Renal pelvis (tissue), 1 donor: ENCODE measurements at regions not wholly inside any gene's neighbourhood (a gene's known extent, or its start where the extent isn't known, plus 50 kb on each side); places are given as distances from the start of the nearest gene placed in this dataset.

Experiments used
- DNase-seq: peaks from one replicate; pipeline ENCODE4 v3.0.0-alpha.2; 2013

GRCh38 chr3:81967393-81967792, 205.9 kb upstream of the GBE1 start:
- DNase-seq, result no peak

DNA sequence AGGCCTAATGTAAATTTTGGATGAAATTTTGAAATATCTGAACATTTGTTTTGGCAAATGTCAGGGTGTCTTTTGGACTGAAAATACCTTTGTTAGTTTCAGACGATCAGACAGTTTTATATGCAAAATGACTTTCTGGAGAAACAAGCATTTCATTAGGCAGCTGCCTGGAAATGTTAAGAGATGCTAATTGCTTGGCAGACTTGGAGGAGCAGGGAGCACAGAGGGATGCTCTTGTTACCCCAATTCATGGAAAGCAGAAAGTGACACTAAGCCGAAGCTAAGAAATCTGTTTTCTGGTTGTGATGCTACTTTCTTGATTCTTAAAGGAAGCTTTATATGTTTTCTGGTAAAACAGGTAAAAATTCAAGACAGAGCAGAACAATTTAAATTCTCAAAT, 204.3 kb upstream of the GBE1 start:
- no peak for DNase-seq

DNA sequence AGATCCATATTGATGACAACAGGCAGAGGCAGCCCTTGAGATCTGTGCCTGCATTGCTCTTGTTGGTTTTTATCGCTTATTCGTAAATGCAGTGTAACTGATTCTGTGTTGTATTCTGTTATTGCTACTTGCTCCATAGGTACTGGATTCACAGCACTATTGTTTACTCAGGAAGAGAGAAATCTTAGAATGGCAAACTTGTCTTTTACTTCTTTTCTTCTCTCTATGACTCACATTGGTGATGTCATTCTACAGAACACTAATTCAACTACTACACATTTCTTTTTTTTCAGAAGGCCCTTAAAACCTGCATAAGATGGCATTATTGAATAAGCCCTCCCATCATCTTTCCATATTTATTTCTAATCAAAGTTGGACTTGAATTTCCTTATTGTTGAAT, 201.0 kb upstream of the GBE1 start:
- no peak for DNase-seq

DNA sequence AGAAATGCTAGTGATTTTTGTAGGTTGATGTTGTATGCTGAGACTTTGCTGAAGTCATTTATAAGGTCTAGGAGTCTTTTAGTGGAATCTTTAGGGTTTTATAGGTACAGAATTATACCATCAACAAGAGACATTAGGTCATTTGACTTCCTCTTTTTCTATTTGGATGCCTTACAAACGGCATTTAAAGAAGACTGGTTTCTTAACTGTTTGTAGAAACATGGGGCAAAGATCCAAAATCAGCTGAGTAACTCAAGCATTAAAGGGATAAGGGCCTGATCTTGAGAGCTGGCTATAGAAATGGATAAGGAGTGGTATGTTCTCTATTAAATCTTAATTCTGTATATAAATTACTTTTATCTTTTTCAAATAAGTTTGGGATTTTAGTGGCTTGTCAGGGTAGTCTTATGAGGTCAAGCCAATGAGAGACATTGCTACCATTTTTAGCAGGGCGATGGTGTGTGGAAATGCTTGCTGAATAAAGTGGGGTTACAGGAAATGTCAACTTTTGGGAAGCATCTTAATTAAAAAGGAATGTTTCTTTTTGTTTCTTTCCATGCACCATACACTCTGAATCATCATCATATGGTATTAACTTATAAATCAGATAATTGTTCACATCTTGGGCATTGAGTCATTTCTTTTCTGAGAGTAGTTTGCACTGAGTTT, 197.7 kb upstream of the GBE1 start:
- no peak for DNase-seq

GRCh38 chr3:81955878-81956277, 194.4 kb upstream of the GBE1 start:
- DNase-seq, result no peak

DNA sequence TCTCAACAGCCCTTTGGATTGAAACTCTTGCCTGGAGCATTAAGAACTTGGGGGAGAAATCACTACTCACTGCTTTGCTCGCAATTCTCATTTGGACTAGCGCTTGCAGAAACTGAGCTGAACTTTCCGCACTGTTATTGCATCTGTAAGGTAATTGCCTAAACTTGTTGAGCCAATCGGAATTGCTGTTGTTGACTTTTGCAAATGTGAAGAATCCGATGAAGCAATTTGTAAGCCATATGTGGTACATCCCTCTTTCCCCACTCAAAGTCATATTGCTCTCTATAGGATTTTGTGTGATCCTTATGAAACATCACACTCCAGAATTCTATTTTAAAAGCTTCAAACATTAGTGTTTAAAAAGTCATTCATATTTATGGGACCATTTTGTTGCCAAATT, 191.7 kb upstream of the GBE1 start:
- DNase-seq, result no peak

- no peak for DNase-seq
These were observed 190.7 kb upstream of the GBE1 start for GRCh38 chr3:81952141-81952540.

GRCh38 chr3:81951636-81952035, 190.2 kb upstream of the GBE1 start:
- DNase-seq, result no peak

DNA sequence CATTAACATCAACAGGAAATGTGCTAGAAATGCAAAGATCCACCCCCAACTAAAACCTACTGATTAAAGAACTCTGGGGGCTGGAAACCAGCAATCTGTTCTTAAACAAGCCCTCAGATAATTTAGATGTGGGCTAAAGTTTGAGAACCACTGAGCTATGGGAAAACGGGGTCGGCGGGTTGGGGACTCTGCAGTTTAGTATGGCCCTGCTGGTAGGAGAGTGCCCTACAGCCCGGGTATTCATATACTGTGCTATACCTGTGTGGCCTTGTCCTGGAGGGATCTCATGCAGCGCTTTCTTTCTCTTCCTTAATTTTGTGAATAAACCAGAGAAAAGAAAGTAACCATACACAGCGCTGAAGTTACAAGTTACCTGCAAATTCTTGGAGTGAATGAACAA, 189.7 kb upstream of the GBE1 start:
- DNase-seq, result no peak

- no peak for DNase-seq
These were observed 185.9 kb upstream of the GBE1 start for GRCh38 chr3:81947359-81947758.

DNA sequence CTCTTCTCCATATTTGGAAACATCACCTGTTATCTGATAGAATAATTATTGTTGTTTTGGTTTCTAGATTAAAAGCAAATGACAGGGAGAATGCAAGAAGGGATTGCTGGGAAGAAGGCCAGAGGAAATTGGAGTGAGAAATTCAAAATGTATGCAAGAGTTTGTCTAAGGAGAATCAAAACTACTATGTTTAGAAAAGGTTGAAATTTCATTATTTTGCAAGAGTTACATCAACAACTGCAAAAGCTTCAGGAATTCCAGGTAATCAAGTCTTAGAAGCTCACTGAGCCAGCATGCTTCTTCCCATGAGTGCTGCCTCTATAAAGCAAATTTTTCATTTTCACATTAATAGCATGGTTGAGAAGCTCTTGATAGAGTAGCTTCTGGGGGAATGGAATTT, 177.2 kb upstream of the GBE1 start:
- DNase-seq, result no peak

- no peak for DNase-seq
These were observed 175.4 kb upstream of the GBE1 start for GRCh38 chr3:81936817-81937216.

DNA sequence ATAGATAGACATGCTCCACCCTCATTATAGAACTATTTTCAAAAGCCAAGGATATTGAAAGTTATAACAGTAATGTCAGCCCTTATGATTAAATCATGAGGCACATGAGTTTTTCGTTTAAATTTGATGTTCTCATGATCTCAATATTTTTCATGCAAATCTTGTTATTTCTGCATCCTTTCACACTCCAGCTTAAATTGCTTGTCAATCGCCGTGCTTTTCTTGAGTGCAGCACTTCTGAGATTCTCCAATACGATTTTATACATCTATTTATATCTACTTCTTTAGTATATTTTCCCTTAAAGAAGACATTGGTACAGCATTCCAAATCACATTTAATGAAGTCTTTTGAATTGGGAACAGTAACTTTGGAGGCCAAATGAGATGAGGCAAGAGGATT, 171.2 kb upstream of the GBE1 start:
- no peak for DNase-seq

DNA sequence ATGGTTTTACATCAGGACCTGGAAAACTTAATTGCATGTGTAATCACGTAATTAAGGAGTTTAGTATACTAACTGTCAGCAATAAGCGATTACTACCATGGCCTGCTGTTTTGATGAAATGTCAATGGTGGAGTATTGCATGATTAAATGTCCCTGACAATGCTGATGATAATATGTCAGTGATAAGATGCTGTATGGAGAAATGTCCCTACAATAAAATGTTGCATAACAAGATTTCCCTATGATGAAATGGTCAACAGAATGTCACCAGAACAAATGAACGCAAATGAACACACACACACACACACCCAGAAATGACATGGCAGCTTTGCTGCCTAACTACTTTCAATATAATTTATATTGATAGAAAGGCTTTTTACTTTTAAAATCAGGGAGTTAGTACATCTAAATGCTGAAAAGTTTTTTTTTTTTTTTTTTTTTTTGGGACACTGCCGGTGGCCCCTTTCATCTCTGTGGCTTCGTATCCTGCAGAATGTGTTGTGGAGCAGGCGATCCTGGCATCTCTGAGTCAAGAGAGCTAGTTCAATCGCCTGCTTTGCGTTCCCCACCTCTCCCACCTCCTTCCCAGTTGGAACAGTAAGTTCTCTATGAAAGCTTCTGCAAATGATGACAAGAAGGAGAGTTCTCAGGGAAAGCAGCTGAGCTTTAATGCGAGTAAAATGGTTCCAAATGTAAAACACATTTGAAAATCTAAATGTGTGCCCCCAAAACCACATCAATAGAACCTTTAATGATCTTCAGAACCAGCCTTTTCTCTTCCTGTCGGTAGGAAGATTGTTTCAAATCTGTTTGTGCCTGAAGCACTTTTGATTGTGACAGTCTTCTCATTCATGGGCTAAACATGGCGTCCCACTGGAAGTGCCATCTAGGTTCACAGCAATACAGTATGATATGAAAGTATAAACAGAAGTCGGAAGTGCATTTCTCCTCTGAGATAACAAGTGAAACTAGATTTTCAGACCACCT, 170.1 kb upstream of the GBE1 start:
- no peak for DNase-seq

GRCh38 chr3:81929697-81930096, 168.3 kb upstream of the GBE1 start:
- no peak for DNase-seq

DNA sequence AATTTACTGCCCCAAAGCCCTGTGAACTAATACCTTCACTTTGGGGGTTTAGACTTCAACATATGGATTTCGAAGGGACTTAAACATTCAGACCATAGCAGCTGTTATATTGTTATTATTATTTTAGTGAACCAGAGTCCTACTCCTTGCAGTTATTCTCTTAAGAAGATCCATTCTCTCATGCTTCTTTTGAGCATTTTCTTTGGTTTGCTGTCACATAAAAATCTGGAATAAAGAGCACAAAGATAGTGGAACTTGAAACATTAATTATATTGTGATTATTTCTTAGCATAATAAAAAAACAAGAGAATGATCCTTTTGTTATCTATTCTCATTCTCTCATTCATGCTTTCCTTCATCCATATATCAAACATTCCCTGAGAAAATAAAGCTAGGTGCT, 166.4 kb upstream of the GBE1 start:
- no peak for DNase-seq

DNA sequence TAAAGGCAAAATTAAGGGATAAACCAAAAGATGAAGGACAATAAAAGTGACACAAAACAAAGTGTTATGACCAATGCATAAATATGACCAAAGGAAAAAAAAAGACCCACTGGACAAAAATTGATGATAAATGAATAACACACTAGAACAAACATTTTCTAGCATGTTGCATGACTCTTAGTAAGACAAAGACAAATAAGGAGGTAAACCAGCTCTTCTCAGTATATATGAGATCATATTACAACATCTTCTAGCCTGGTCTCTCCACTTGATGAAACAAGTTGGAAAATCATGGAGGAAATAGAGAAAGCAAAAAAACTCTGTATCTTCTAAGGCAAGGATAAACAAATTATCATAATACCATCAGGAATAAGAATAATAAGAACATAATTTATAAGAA, 163.9 kb upstream of the GBE1 start:
- no peak for DNase-seq

GRCh38 chr3:81923038-81923437, 161.6 kb upstream of the GBE1 start:
- no peak for DNase-seq

DNA sequence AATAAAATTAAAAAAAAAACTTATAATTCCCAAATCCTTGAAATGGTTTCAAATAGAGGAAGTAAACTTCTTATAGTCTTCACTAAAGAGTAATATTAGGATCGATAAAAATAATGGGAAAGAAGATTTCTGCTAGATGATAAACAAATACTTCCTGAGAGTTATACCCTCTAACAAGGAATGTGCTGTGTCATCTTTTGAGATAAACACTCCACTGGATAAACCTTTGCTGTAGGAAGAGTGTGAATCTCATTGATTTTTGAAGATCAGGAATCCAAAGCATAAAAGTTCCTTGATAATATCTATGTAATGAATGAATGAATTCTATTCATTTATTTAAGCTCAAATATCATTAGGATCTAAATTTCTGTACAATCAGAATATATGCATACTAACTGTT, 161.0 kb upstream of the GBE1 start:
- no peak for DNase-seq

DNA sequence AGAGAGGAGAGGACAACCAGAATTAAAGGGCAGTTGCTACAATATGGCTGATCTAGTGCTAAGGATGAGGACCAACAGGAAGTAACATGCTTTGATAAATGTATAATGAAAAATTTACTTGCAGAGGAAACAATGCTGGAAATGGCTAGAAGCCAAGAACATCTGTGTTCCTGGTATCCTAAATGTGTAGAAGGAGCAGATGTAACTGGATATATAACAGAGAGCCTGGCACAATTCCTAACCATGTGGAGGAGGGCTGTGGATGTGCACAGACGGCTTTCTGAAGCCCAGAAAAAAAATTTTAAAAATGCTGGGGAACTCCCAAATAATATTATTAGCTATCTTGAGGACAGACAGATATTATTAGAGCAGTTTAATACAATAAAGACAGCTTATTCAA, 159.4 kb upstream of the GBE1 start:
- peak; percentile 11 for DNase-seq

DNA sequence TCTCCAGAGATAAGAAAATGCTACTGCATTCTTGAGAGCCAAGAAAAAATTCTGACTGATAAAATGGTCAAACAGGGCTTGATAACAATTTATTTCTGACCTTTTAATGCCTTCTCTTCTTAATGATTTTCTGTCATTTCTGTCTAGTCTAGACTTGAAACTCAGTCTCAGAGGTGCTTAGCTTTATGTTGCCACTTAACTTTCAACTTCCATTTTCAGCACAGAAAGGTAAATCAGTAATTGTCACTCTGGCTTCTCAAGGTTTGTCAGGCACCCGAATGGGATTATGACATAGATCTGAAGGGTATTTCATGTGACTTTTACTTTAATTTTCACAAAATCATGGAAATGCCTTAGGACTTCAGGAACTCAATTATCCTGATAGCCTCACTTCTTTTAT, 155.4 kb upstream of the GBE1 start:
- no peak for DNase-seq

DNA sequence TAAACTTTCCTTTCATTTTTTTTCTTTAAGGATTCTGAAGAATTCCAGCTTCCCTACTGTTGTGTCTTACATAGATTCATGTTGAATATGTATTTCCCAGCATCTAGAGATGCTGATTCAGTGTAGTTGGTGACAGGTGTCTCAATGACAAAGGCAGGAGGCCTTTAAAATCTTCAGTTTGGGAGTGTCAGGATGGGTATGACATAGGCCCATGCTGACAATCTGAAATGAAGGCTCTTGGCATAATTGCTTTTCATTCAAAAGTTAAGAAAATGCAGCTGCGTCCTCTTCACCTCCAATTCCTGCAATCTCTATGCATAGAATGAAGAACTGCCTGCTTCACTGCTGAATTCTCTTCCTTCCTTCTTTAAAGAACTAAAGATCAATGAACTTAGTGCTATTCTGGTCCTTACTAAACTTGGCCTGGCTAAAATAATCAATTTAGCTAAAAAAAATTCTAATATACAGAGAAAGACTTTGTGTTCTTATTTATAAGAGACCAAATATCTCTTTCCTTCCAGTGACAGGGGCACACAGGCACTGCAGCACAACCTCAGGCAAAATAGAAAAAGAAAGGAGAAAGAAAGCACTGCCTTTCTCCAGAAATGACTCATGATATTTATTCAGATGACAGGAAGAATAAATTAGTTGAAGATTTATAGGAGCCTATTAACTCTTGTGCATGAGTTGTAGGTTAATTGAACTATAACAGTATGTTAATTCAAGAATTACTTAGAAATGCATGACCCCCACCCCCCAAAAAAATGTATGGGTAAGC, 152.6 kb upstream of the GBE1 start:
- no peak for DNase-seq

DNA sequence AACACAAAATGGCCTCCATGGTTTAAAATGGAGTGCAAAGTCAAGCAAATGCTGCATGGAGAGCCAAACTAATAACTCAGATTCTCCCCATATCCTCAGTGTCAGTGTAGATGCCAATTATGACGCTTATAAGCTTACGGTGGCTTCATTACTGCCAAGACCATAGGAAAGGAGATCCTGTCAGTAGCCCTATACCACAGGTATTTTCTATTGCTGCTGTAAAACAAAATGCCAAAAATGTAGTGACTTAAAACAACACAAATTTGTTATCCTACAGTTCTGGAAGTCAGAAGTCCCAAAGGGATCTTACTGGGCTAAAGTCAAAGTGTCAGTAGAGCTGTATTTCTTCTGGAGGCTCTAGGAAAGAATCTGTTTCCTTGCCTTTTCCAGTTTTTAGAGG, 149.8 kb upstream of the GBE1 start:
- DNase-seq, result no peak
